ENCODE measurements at regions not wholly inside any gene's neighbourhood (a gene's known extent, or its start where the extent isn't known, plus 50 kb on each side); places are given as distances from the start of the nearest gene placed in this dataset.

DNA sequence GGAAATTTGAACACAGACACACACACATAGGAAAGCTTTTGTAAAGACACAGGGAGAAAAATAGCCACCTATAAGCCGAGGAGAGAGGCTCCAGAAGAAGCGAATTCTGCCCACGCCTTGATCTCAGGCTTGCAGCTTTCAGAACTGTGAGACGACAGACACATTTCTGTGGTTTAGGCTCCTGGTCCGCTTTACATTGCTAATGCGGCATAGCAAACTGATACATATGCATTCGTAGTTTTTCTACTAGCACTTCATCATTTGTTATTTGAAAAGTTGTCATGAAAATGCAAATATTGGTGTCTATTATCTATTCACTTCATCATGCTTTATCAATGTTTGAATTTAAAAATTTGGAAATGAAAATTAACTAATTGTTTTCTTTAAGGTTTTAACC lies 674.9 kb downstream of the SEMA5A start:
- Histone ChIP-seq H3K9me3 (ENCODE audit: control extremely low read depth in 1 of 5, control insufficient read depth in 4 of 5, insufficient read depth in 2 of 5, low read depth in 1 of 5, low read length in 4 of 5) (no peaks in the 10 kb centered on the region), H3K4me1 (ENCODE audit: control extremely low read depth in 1 of 4, control insufficient read depth in 4 of 4, insufficient read depth in 4 of 4, low read length in 3 of 4) (no peaks in the 10 kb centered on the region), H3K27ac (ENCODE audit: insufficient read depth in 1 of 2, low read depth in 1 of 2, low read length in 2 of 2, poor library complexity in 1 of 2, severe bottlenecking in 2 of 2) (no peak overlapping the region), H3K36me3 (ENCODE audit: control insufficient read depth in 4 of 4, insufficient read depth in 4 of 4, low read length in 3 of 4) (no peaks in the 10 kb centered on the region), H3K4me3 (ENCODE audit: control insufficient read depth in 1 of 7, extremely low read depth in 1 of 7, insufficient read depth in 4 of 7, low read depth in 2 of 7, low read length in 6 of 7) (no peak overlapping the region), H3K27me3 (replicated peaks in 2 of 5; ENCODE audit: control insufficient read depth in 4 of 5, insufficient read depth in 5 of 5, low read length in 4 of 5) (no peaks in the 10 kb centered on the region)
- CTCF ChIA-PET, result no interaction called here
- WGBS (ENCODE audit: insufficient coverage), result 73% methylated on average over 5 of the region's 7 CpGs
- DNase-seq, result no peak
- POLR2A ChIA-PET, result no interaction called here

DNA sequence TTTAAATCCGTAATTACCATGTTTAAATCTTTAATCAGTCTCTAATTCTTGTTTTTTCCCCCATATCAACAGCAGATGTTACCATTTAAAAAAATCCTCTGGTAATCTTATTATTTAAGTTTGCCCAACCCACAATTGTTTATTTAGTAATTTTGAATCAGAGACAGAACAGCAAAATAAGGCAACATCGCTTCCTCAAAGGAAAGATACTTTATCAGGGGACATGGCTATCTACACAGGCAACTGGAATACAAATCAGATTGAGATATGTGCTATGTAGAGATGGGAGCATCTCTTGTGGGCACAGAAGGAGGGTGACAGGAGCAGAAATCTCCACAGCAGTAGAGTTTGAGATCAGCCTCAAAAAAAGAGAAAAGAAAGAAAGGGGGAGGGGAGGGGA lies 674.4 kb downstream of the SEMA5A start:
- ChIA-PET CTCF (interaction anchor here (0.6 kb wide), 1 partner anchor 1851 kb away, joined by 3 read pairs; no protein-coding TSS in a partner anchor), POLR2A (no interaction called here)
- no CpG with 5 or more reads among the region's 2 CpGs for WGBS (ENCODE audit: insufficient coverage)
- Histone ChIP-seq H3K4me1 (ENCODE audit: control extremely low read depth in 1 of 4, control insufficient read depth in 4 of 4, insufficient read depth in 4 of 4, low read length in 3 of 4) (no peaks in the 10 kb centered on the region), H3K27ac (ENCODE audit: insufficient read depth in 1 of 2, low read depth in 1 of 2, low read length in 2 of 2, poor library complexity in 1 of 2, severe bottlenecking in 2 of 2) (no peak overlapping the region), H3K4me3 (ENCODE audit: control insufficient read depth in 1 of 7, extremely low read depth in 1 of 7, insufficient read depth in 4 of 7, low read depth in 2 of 7, low read length in 6 of 7) (no peak overlapping the region), H3K36me3 (ENCODE audit: control insufficient read depth in 4 of 4, insufficient read depth in 4 of 4, low read length in 3 of 4) (no peaks in the 10 kb centered on the region), H3K9me3 (ENCODE audit: control extremely low read depth in 1 of 5, control insufficient read depth in 4 of 5, insufficient read depth in 2 of 5, low read depth in 1 of 5, low read length in 4 of 5) (no peaks in the 10 kb centered on the region), H3K27me3 (replicated peaks in 2 of 5; ENCODE audit: control insufficient read depth in 4 of 5, insufficient read depth in 5 of 5, low read length in 4 of 5) (no peaks in the 10 kb centered on the region)
- no peak for DNase-seq

DNA sequence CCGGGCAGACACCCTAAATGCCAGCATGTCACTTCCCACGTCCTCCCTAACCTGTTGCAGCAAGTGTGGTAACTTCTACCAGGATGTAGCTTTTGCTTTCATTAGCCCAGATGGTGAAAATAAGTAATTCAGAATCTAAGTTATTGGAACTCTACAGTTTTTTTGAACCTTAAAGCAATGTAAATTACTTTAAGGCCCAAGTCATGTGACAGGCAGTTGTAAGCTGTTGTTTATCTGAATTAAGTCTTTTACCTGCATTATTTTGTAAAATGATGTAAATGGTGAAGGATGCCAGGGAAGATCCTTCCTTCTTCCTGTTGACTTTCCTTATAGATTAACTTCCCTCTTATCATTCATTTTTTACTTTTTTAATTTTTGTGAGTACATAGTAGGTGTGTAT lies 670.2 kb downstream of the SEMA5A start:
- ChIA-PET POLR2A (no interaction called here), CTCF (interaction anchor here (1.6 kb wide), 1 partner anchor 13 kb away, joined by 4 read pairs; no protein-coding TSS in a partner anchor)
- H3K4me3 ChIP-seq (ENCODE audit: control insufficient read depth in 1 of 7, extremely low read depth in 1 of 7, insufficient read depth in 4 of 7, low read depth in 2 of 7, low read length in 6 of 7), result no peak overlapping the region
- no peaks in the 10 kb centered on the region for H3K36me3 ChIP-seq (ENCODE audit: control insufficient read depth in 4 of 4, insufficient read depth in 4 of 4, low read length in 3 of 4)
- no peaks in the 10 kb centered on the region for H3K9me3 ChIP-seq (ENCODE audit: control extremely low read depth in 1 of 5, control insufficient read depth in 4 of 5, insufficient read depth in 2 of 5, low read depth in 1 of 5, low read length in 4 of 5)
- no peaks in the 10 kb centered on the region for H3K27me3 ChIP-seq (replicated peaks in 2 of 5; ENCODE audit: control insufficient read depth in 4 of 5, insufficient read depth in 5 of 5, low read length in 4 of 5)
- DNase-seq, result no peak
- no peaks in the 10 kb centered on the region for H3K4me1 ChIP-seq (ENCODE audit: control extremely low read depth in 1 of 4, control insufficient read depth in 4 of 4, insufficient read depth in 4 of 4, low read length in 3 of 4)
- WGBS (ENCODE audit: insufficient coverage), result 67% methylated on average over 1 of the region's 2 CpGs
- no peak overlapping the region for H3K27ac ChIP-seq (ENCODE audit: insufficient read depth in 1 of 2, low read depth in 1 of 2, low read length in 2 of 2, poor library complexity in 1 of 2, severe bottlenecking in 2 of 2)

DNA sequence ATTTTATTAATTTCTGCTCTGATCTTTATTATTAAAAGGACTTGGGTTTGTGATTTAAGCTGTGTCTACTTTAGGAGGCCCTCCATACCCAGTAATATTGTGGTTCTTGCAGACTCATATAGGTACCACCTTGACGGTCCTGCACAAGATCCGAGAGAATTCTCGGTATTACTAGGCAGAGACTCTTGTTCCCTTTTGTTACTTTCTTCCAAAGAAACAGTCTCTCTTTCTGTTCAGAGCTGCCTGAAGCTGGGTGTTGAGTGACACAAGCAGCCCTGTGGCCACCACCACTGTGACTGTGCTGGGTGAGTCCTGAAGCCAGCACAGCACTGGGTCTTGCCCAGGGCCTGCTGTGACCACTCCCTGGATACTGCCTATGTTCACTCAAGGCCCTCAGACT lies 666.6 kb downstream of the SEMA5A start:
- H3K27ac ChIP-seq (ENCODE audit: insufficient read depth in 1 of 2, low read depth in 1 of 2, low read length in 2 of 2, poor library complexity in 1 of 2, severe bottlenecking in 2 of 2), result no peak overlapping the region
- H3K4me1 ChIP-seq (ENCODE audit: control extremely low read depth in 1 of 4, control insufficient read depth in 4 of 4, insufficient read depth in 4 of 4, low read length in 3 of 4), result no peaks in the 10 kb centered on the region
- H3K9me3 ChIP-seq (ENCODE audit: control extremely low read depth in 1 of 5, control insufficient read depth in 4 of 5, insufficient read depth in 2 of 5, low read depth in 1 of 5, low read length in 4 of 5), result no peaks in the 10 kb centered on the region
- 94% methylated on average over 3 of the region's 3 CpGs for WGBS (ENCODE audit: insufficient coverage)
- no peak for DNase-seq
- POLR2A ChIA-PET, result no interaction called here
- CTCF ChIA-PET, result no interaction called here
- H3K27me3 ChIP-seq (replicated peaks in 2 of 5; ENCODE audit: control insufficient read depth in 4 of 5, insufficient read depth in 5 of 5, low read length in 4 of 5), result no peaks in the 10 kb centered on the region
- H3K4me3 ChIP-seq (ENCODE audit: control insufficient read depth in 1 of 7, extremely low read depth in 1 of 7, insufficient read depth in 4 of 7, low read depth in 2 of 7, low read length in 6 of 7), result no peak overlapping the region
- H3K36me3 ChIP-seq (ENCODE audit: control insufficient read depth in 4 of 4, insufficient read depth in 4 of 4, low read length in 3 of 4), result no peaks in the 10 kb centered on the region

DNA sequence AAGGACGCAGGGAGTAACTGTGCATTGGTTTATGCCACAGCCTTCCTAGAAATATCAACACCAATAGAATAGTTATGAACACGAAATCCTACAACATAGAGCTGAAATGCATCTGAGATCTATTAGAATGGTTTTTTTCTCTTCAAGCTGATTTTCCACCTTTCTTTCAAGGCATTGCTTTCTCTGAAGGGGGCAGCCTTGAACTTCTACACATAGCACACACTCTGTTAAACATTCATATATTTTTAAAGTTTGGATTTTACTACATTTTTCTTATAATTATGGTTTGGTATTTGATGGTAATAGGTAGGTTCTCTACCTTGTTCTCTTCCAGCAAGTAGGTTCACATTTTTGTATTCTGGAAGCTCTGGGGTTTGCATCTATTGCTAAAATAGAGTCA lies 661.8 kb downstream of the SEMA5A start:
- H3K9me3 ChIP-seq (ENCODE audit: control extremely low read depth in 1 of 5, control insufficient read depth in 4 of 5, insufficient read depth in 2 of 5, low read depth in 1 of 5, low read length in 4 of 5), result peaks cover 0 to 2% (median 0%) of the 10 kb centered on the region in 5 experiments
- H3K27me3 ChIP-seq (replicated peaks in 2 of 5; ENCODE audit: control insufficient read depth in 4 of 5, insufficient read depth in 5 of 5, low read length in 4 of 5), result no peaks in the 10 kb centered on the region
- no peaks in the 10 kb centered on the region for H3K4me1 ChIP-seq (ENCODE audit: control extremely low read depth in 1 of 4, control insufficient read depth in 4 of 4, insufficient read depth in 4 of 4, low read length in 3 of 4)
- no peak for DNase-seq
- no peak overlapping the region for H3K4me3 ChIP-seq (ENCODE audit: control insufficient read depth in 1 of 7, extremely low read depth in 1 of 7, insufficient read depth in 4 of 7, low read depth in 2 of 7, low read length in 6 of 7)
- no peaks in the 10 kb centered on the region for H3K36me3 ChIP-seq (ENCODE audit: control insufficient read depth in 4 of 4, insufficient read depth in 4 of 4, low read length in 3 of 4)
- WGBS (ENCODE audit: insufficient coverage), result 84% methylated on average over 2 of the region's 2 CpGs
- POLR2A ChIA-PET, result no interaction called here
- H3K27ac ChIP-seq (ENCODE audit: insufficient read depth in 1 of 2, low read depth in 1 of 2, low read length in 2 of 2, poor library complexity in 1 of 2, severe bottlenecking in 2 of 2), result no peak overlapping the region
- CTCF ChIA-PET, result no interaction called here

DNA sequence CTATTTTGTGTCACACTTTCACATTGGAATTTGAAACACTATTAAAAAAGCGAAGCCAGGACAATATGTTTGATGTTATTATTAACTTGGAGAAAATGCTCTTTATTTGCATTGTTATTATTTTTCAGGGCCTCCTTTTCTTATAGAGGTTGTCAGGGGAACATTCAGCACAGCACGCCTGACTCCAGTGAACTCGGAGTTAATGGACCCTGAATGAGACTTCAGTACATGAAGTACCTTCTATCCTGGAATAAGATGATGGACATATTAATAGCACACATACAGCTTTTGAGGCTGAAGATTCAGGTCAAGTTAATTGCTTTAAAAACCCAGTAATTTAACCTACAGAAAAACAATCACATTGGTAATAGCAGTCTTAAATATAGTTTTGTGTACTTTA lies 652.9 kb downstream of the SEMA5A start:
- ChIA-PET CTCF (no interaction called here), POLR2A (no interaction called here)
- WGBS (ENCODE audit: insufficient coverage), result no CpG with 5 or more reads among the region's 3 CpGs
- H3K27me3 ChIP-seq (replicated peaks in 2 of 5; ENCODE audit: control insufficient read depth in 4 of 5, insufficient read depth in 5 of 5, low read length in 4 of 5), result no peaks in the 10 kb centered on the region
- H3K9me3 ChIP-seq (ENCODE audit: control extremely low read depth in 1 of 5, control insufficient read depth in 4 of 5, insufficient read depth in 2 of 5, low read depth in 1 of 5, low read length in 4 of 5), result no peaks in the 10 kb centered on the region
- H3K36me3 ChIP-seq (ENCODE audit: control insufficient read depth in 4 of 4, insufficient read depth in 4 of 4, low read length in 3 of 4), result no peaks in the 10 kb centered on the region
- no peak for DNase-seq
- no peak overlapping the region for H3K27ac ChIP-seq (ENCODE audit: insufficient read depth in 1 of 2, low read depth in 1 of 2, low read length in 2 of 2, poor library complexity in 1 of 2, severe bottlenecking in 2 of 2)
- no peak overlapping the region for H3K4me3 ChIP-seq (ENCODE audit: control insufficient read depth in 1 of 7, extremely low read depth in 1 of 7, insufficient read depth in 4 of 7, low read depth in 2 of 7, low read length in 6 of 7)
- H3K4me1 ChIP-seq (ENCODE audit: control extremely low read depth in 1 of 4, control insufficient read depth in 4 of 4, insufficient read depth in 4 of 4, low read length in 3 of 4), result no peaks in the 10 kb centered on the region

DNA sequence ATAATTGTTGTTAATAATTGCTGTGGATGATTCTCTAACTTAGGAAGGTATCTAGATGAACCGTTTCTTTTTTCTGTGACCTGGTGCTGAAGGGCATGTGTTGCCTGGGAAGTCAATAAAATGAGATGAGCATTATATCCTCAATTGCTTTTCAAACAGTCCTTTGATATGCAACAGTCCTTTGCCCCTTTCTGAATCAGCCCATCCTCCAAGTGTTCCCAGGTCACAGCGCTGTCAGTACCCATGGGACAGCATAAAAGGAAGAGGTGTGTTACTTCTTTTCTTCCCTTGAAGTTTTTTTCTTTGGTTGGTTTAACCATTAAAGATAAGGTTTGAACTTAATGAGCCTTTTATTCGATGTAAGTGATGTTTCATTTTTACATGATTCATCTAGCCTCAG lies 651.8 kb downstream of the SEMA5A start:
- Histone ChIP-seq H3K36me3 (ENCODE audit: control insufficient read depth in 4 of 4, insufficient read depth in 4 of 4, low read length in 3 of 4) (no peaks in the 10 kb centered on the region), H3K4me3 (ENCODE audit: control insufficient read depth in 1 of 7, extremely low read depth in 1 of 7, insufficient read depth in 4 of 7, low read depth in 2 of 7, low read length in 6 of 7) (no peak overlapping the region), H3K9me3 (ENCODE audit: control extremely low read depth in 1 of 5, control insufficient read depth in 4 of 5, insufficient read depth in 2 of 5, low read depth in 1 of 5, low read length in 4 of 5) (no peaks in the 10 kb centered on the region), H3K4me1 (ENCODE audit: control extremely low read depth in 1 of 4, control insufficient read depth in 4 of 4, insufficient read depth in 4 of 4, low read length in 3 of 4) (no peaks in the 10 kb centered on the region), H3K27ac (ENCODE audit: insufficient read depth in 1 of 2, low read depth in 1 of 2, low read length in 2 of 2, poor library complexity in 1 of 2, severe bottlenecking in 2 of 2) (no peak overlapping the region), H3K27me3 (replicated peaks in 2 of 5; ENCODE audit: control insufficient read depth in 4 of 5, insufficient read depth in 5 of 5, low read length in 4 of 5) (no peaks in the 10 kb centered on the region)
- DNase-seq, result no peak
- ChIA-PET POLR2A (no interaction called here), CTCF (no interaction called here)
- no CpG with 5 or more reads among the region's 3 CpGs for WGBS (ENCODE audit: insufficient coverage)
